MCF 10A (cell line): ENCODE measurements at regions not wholly inside any gene's neighbourhood (a gene's known extent, or its start where the extent isn't known, plus 50 kb on each side); places are given as distances from the start of the nearest gene placed in this dataset.

Experiments used
- BruUV-seq: library from RNA; stranded (reverse); fragments of 400-500 nt; replicated peaks from 2 replicates; lab custom pipeline; 2021; lab: Mats Ljungman, UMichigan
- CTCF ChIA-PET: fragments of 300-600 bp; sonication (Branson Sonifier 250); formaldehyde crosslinking; extraction: SDS; loops from one replicate; lab custom pipeline; 2021; ENCODE audit warnings: antibody characterized with exemption, inconsistent platforms; lab: Yijun Ruan, JAX
- POLR2A ChIA-PET: fragments of 300-600, 350-650 bp; sonication (Branson Sonifier 250); formaldehyde crosslinking; extraction: SDS; loops from one replicate; lab custom pipeline; 2020; ENCODE audit warnings: antibody characterized with exemption, inconsistent platforms; lab: Yijun Ruan, JAX
- DNase-seq: peaks from one replicate; pipeline ENCODE4 v3.0.0-alpha.2; 2018; ENCODE audit not compliant: unreplicated experiment
- H3K27ac Mint-ChIP-seq: one replicate; pipeline ENCODE4 v1.8.0; 2022; ENCODE audit warnings: mild to moderate bottlenecking, low read depth, mixed read lengths; ENCODE audit not compliant: unreplicated experiment
- H3K27me3 Mint-ChIP-seq: one replicate; pipeline ENCODE4 v1.8.0; 2022; ENCODE audit warnings: mixed read lengths; ENCODE audit not compliant: insufficient read depth, unreplicated experiment
- H3K36me3 Mint-ChIP-seq: one replicate; pipeline ENCODE4 v1.8.0; 2022; ENCODE audit warnings: mild to moderate bottlenecking, moderate library complexity, mixed read lengths; ENCODE audit not compliant: insufficient read depth, unreplicated experiment
- H3K4me1 Mint-ChIP-seq: one replicate; pipeline ENCODE4 v1.8.0; 2022; ENCODE audit warnings: mixed read lengths; ENCODE audit not compliant: insufficient read depth, unreplicated experiment
- H3K4me3 Mint-ChIP-seq: one replicate; pipeline ENCODE4 v1.8.0; 2022; ENCODE audit warnings: mild to moderate bottlenecking, moderate library complexity, mixed read lengths; ENCODE audit not compliant: unreplicated experiment
- H3K9me3 Mint-ChIP-seq: one replicate; pipeline ENCODE4 v1.8.0; 2022; ENCODE audit warnings: mixed read lengths; ENCODE audit not compliant: unreplicated experiment
- CTCF ChIP-seq: fragments of 200-600 bp; IDR thresholded peaks from one replicate; pipeline ENCODE4 v1.8.0; 2022; ENCODE audit warnings: antibody characterized with exemption, mild to moderate bottlenecking; ENCODE audit not compliant: unreplicated experiment
- intact Hi-C: fragments of 100-400 bp; cut with micrococcal nuclease; formaldehyde crosslinking; loops from 2 replicates; pipeline ENCODE4 v1.14.1; 2022

DNA sequence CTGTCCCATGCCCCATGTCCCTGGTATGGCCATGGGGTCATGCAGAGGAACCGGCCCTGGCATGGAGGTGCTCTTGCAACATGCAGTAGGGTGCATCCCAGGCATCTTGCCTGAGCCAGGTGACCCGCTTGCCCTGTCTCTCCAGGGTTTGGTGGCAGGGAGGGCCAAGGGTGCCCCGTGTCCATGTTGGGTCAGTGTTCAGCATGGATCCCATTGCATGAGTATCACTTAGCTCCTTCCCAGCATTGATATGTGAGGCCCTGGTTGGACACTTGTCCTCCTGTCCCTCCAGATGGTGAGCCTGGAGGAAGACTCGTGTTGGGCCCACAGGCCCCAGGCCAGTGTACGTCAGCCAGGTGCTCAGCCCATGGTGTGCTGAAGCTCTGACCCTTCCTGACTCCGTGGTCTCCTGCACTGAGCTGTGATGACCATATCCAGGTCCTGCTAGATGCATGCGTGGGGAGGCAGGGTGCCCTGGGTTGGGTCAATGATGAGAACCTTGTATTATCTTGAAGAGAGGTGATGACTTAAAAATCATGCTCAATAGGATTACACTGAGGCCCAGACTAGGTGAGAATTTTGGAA, 205.0 kb downstream of the UBE3A start:
- Mint-ChIP-seq H3K27ac (no peak overlapping the region), H3K9me3 (peaks cover 6% of the 10 kb centered on the region), H3K27me3 (no peaks in the 10 kb centered on the region), H3K4me3 (no peak overlapping the region), H3K4me1 (no peaks in the 10 kb centered on the region), H3K36me3 (no peaks in the 10 kb centered on the region)
- TF ChIP-seq CTCF = no peak
- BruUV-seq = no TSS peak
- POLR2A ChIA-PET = no interaction called here
- intact Hi-C loops = no loop called here
- CTCF ChIA-PET = interaction anchor here (0.6 kb wide), 1 partner anchor 476 kb away, joined by 3 read pairs; no protein-coding TSS in a partner anchor
- no peak for DNase-seq

DNA sequence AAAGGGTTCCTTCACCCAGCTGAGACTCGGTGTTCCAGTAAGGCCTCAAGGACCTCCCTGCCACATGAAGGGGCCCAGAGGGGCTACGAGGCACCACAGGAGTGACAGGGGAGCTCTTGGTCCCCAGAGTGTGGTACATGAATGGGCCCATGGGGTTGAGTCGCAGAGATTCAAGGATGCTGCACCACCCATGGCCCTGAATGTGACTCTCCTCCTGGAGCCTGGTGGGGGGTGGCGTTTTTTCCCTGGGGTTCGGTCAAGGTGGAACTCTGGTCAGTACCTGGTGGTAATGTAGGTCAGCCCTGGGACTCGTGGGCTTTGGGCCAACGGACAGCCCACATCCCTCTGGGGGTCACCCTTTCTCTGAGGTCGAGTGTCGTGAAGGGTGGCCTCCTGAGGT, 204.0 kb downstream of the UBE3A start:
- POLR2A ChIA-PET = no interaction called here
- Mint-ChIP-seq H3K27me3 (no peaks in the 10 kb centered on the region), H3K9me3 (peaks cover 6% of the 10 kb centered on the region), H3K36me3 (no peaks in the 10 kb centered on the region), H3K27ac (no peak overlapping the region), H3K4me1 (no peaks in the 10 kb centered on the region), H3K4me3 (no peak overlapping the region)
- CTCF ChIA-PET = no interaction called here
- no peak for DNase-seq
- intact Hi-C loops = no loop called here
- no TSS peak for BruUV-seq
- no peak for TF ChIP-seq CTCF

- no peak overlapping the region for H3K27ac Mint-ChIP-seq
- POLR2A ChIA-PET = no interaction called here
- BruUV-seq = no TSS peak
These were observed 203.4 kb downstream of the UBE3A start for GRCh38 chr15:25235391-25235790.

More at GRCh38 chr15:25235391-25235790, 203.4 kb downstream of the UBE3A start:
- Mint-ChIP-seq H3K4me3 (no peak overlapping the region), H3K9me3 (peaks cover 6% of the 10 kb centered on the region), H3K4me1 (no peaks in the 10 kb centered on the region), H3K27me3 (no peaks in the 10 kb centered on the region), H3K36me3 (no peaks in the 10 kb centered on the region)
- no peak for TF ChIP-seq CTCF
- intact Hi-C loops = no loop called here
- CTCF ChIA-PET = no interaction called here
- DNase-seq = no peak
